ENCODE measurements at regions not wholly inside any gene's neighbourhood (a gene's known extent, or its start where the extent isn't known, plus 50 kb on each side); places are given as distances from the start of the nearest gene placed in this dataset.

GRCh38 chr2:3059141-3059925, 318.3 kb downstream of the EIPR1 start:
- DNase-seq: no peak

- no peak for DNase-seq
Measured at GRCh38 chr2:3054066-3054465, 323.6 kb downstream of the EIPR1 start.

GRCh38 chr2:3051266-3051665, 326.4 kb downstream of the EIPR1 start:
- no peak for DNase-seq

GRCh38 chr2:3046170-3046865, 331.3 kb downstream of the EIPR1 start:
- DNase-seq: no peak

GRCh38 chr2:3045318-3045921, 332.2 kb downstream of the EIPR1 start:
- no peak for DNase-seq

GRCh38 chr2:3044587-3045317, 332.9 kb downstream of the EIPR1 start:
- no peak for DNase-seq

GRCh38 chr2:3043726-3044125, 333.9 kb downstream of the EIPR1 start:
- DNase-seq: no peak

GRCh38 chr2:3042601-3043585, 334.7 kb downstream of the EIPR1 start:
- DNase-seq: no peak

- no peak for DNase-seq
Measured at GRCh38 chr2:3041841-3042600, 335.6 kb downstream of the EIPR1 start.

GRCh38 chr2:3041246-3041645, 336.4 kb downstream of the EIPR1 start:
- DNase-seq: no peak

GRCh38 chr2:3040496-3041140, 337.0 kb downstream of the EIPR1 start:
- no peak for DNase-seq

GRCh38 chr2:3040066-3040428, 337.6 kb downstream of the EIPR1 start:
- no peak for DNase-seq

- DNase-seq: no peak
Measured at GRCh38 chr2:3039188-3040065, 338.2 kb downstream of the EIPR1 start.

- no peak for DNase-seq
Measured at GRCh38 chr2:3038636-3039035, 339.0 kb downstream of the EIPR1 start.

GRCh38 chr2:3037196-3038194, 340.1 kb downstream of the EIPR1 start:
- DNase-seq: no peak

GRCh38 chr2:3036432-3037125, 341.0 kb downstream of the EIPR1 start:
- DNase-seq: no peak

GRCh38 chr2:3035385-3036050, 342.1 kb downstream of the EIPR1 start:
- DNase-seq: no peak

All from bone marrow (tissue), 2 donors.